GM23248 (cell line): ENCODE measurements at regions not wholly inside any gene's neighbourhood (a gene's known extent, or its start where the extent isn't known, plus 50 kb on each side); places are given as distances from the start of the nearest gene placed in this dataset.

ENCODE experiments used
- EZH2 ChIP-seq: fragments of 200-600 bp; sonication (generic); IDR thresholded peaks from 2 replicates; pipeline ENCODE4 v1.6.1; 2018; ENCODE audit warnings: antibody characterized with exemption, mild to moderate bottlenecking; ENCODE audit not compliant: insufficient read depth, poor library complexity, severe bottlenecking
- EZH2phosphoT487 ChIP-seq: fragments of 200-600 bp; sonication (generic); IDR thresholded peaks from 2 replicates; pipeline ENCODE4 v1.6.1; 2018; ENCODE audit warnings: antibody characterized with exemption, moderate library complexity, mild to moderate bottlenecking, low read depth; ENCODE audit not compliant: insufficient read depth

DNA sequence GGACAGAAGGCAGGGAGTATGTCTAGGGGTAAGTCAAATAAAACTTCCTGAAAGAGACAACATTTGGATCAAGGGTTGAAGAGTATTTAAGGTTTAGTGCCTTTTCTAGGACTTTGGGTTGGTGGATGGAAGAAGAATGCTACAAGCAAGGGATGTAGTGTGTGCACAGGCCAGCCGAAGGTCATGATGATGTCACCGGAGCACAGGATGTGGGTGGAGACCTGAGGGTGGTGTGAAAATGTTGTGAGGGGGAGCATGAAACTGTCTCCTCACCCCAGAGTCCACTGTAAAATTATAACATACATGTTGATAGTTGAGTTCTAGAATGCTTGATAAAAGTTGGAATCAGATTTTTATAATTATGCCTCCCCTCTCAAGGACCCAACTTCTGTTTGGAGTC, 553.3 kb upstream of the SGCD start:
- TF ChIP-seq EZH2 (no peak), EZH2phosphoT487 (no peak)
